WTC11 (cell line): ENCODE measurements at regions not wholly inside any gene's neighbourhood (a gene's known extent, or its start where the extent isn't known, plus 50 kb on each side); places are given as distances from the start of the nearest gene placed in this dataset.

ENCODE experiments used
- CTCF ChIP-seq: fragments of 200-600 bp; IDR thresholded peaks from 2 replicates; pipeline ENCODE4 v1.8.0; 2022; ENCODE audit warnings: antibody characterized with exemption
- E2F1 ChIP-seq: sonication (generic); formaldehyde crosslinking; IDR thresholded peaks from 2 replicates; pipeline ENCODE4 v1.8.0; 2022; ENCODE audit warnings: mild to moderate bottlenecking, missing genetic modification reagents
- FOXJ3 ChIP-seq: sonication (generic); formaldehyde crosslinking; IDR thresholded peaks from 2 replicates; pipeline ENCODE4 v1.9.0; 2021; ENCODE audit warnings: missing genetic modification reagents, mild to moderate bottlenecking, borderline replicate concordance

GRCh38 chr16:63473725-63474124 lies 1437.5 kb upstream of the CDH8 start:
- TF ChIP-seq FOXJ3 (CRISPR knock-in tag) (no peak), CTCF (no peak), E2F1 (CRISPR knock-in tag) (no peak)
